OCI-LY1 (cell line): ENCODE measurements at regions not wholly inside any gene's neighbourhood (a gene's known extent, or its start where the extent isn't known, plus 50 kb on each side); places are given as distances from the start of the nearest gene placed in this dataset.

ENCODE experiments used
- EZH2 ChIP-seq: fragments of 200-600 bp; sonication (generic), shearing (Covaris generic); IDR thresholded peaks from 2 replicates; pipeline ENCODE4 v1.8.0; 2017; ENCODE audit warnings: borderline replicate concordance, mixed run types, mild to moderate bottlenecking, antibody characterized with exemption, low read length, moderate library complexity, mixed read lengths
- TF ChIP-seq, protein P1 (sequence below): fragments of 200-600 bp; sonication (generic), shearing (Covaris generic); IDR thresholded peaks from 2 replicates; pipeline ENCODE4 v1.5.1; 2017; ENCODE audit warnings: mild to moderate bottlenecking, antibody characterized with exemption, low read length, moderate library complexity, mixed read lengths

DNA sequence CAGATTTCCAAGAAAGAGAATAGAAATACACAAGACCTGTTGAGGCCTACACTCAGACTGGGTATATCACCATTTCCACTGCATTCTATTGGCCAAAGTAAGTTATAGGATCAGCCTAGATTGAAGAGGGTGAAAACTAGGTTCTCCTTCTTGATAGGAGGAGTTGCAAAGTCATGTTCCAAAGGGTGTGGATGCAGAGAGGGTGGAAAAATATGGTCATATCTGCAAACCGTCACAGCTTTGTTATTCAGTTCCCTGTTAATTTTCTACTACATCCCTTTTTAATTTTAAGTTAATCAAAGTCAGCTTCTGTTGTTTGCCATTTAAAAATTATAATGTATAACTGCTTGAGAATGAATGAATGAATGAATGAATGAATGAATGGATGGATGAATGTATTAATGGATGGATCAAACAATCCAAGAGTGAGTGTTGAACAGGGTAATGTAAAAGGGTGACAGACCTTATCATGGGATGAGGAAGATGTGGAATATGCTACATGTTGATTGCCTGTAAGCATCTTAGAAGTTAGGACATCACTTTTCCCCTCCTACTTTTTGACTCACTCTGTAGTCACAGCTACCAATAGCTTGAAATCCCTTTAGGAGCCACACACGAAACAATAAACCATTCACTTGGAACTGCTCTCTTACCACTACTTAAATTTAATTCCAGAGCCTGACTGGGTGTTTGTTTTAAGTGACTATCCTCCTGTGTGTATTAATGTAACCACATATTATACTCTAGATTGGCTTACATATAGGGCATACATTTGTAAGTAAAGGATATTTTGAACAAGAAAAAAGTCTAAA is 121.5 kb downstream of the CCDC34 start:
- TF ChIP-seq, protein P1, sequence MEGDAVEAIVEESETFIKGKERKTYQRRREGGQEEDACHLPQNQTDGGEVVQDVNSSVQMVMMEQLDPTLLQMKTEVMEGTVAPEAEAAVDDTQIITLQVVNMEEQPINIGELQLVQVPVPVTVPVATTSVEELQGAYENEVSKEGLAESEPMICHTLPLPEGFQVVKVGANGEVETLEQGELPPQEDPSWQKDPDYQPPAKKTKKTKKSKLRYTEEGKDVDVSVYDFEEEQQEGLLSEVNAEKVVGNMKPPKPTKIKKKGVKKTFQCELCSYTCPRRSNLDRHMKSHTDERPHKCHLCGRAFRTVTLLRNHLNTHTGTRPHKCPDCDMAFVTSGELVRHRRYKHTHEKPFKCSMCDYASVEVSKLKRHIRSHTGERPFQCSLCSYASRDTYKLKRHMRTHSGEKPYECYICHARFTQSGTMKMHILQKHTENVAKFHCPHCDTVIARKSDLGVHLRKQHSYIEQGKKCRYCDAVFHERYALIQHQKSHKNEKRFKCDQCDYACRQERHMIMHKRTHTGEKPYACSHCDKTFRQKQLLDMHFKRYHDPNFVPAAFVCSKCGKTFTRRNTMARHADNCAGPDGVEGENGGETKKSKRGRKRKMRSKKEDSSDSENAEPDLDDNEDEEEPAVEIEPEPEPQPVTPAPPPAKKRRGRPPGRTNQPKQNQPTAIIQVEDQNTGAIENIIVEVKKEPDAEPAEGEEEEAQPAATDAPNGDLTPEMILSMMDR: no peak
- TF ChIP-seq EZH2: no peak
